OCI-LY3 (cell line): ENCODE measurements at regions not wholly inside any gene's neighbourhood (a gene's known extent, or its start where the extent isn't known, plus 50 kb on each side); places are given as distances from the start of the nearest gene placed in this dataset.

Experiments
- H2AFZ ChIP-seq: fragments of 200-600, 300-600 bp; shearing (Covaris generic); 2 replicates; pipeline ENCODE4 v1.6.0; 2014; ENCODE audit warnings: antibody characterized with exemption, low read depth, low read length
- H3K27ac ChIP-seq: fragments of 200-600, 300-600 bp; sonication (generic); 2 replicates; pipeline ENCODE4 v1.5.1; 2014; ENCODE audit warnings: mild to moderate bottlenecking, low read length, moderate library complexity, mixed read lengths
- H3K27me3 ChIP-seq: fragments of 200-600, 300-600 bp; sonication (generic); 2 replicates; pipeline ENCODE4 v1.6.1; 2014; ENCODE audit warnings: low read depth, low read length, mixed read lengths
- H3K36me3 ChIP-seq: fragments of 200-600, 300-600 bp; sonication (generic); replicated peaks from 2 replicates; pipeline ENCODE3; 2014; ENCODE audit warnings: low read depth, low read length, mixed read lengths
- H3K4me1 ChIP-seq: fragments of 300-600, 200-600 bp; sonication (generic); 2 replicates; pipeline ENCODE4 v1.6.1; 2014; ENCODE audit warnings: low read length, mixed read lengths
- H3K4me2 ChIP-seq: fragments of 200-600, 300-600 bp; sonication (generic); 2 replicates; pipeline ENCODE4 v1.6.1; 2014; ENCODE audit warnings: low read length, mixed read lengths
- H3K4me3 ChIP-seq: fragments of 300-600, 200-600 bp; sonication (generic); 2 replicates; pipeline ENCODE4 v1.5.1; 2014; ENCODE audit warnings: antibody characterized with exemption, mild to moderate bottlenecking, low read length, moderate library complexity
- H3K79me2 ChIP-seq: fragments of 300-600, 200-600 bp; shearing (Covaris generic); 2 replicates; pipeline ENCODE4 v1.6.1; 2014; ENCODE audit warnings: mild to moderate bottlenecking, low read length, mixed read lengths
- H3K9ac ChIP-seq: fragments of 300-600, 200-600 bp; shearing (Covaris generic); 2 replicates; pipeline ENCODE4 v1.6.0; 2014; ENCODE audit warnings: mild to moderate bottlenecking, low read length, moderate library complexity
- H3K9me3 ChIP-seq: fragments of 200-600, 300-600 bp; shearing (Covaris generic); 2 replicates; pipeline ENCODE4 v1.6.1; 2014; ENCODE audit warnings: low read length, mixed read lengths; ENCODE audit not compliant: insufficient read depth
- H4K20me1 ChIP-seq: fragments of 200-600, 300-600 bp; sonication (generic); 2 replicates; pipeline ENCODE4 v1.6.1; 2016; ENCODE audit warnings: low read length, mixed read lengths; ENCODE audit not compliant: insufficient read depth
- CTCF ChIP-seq: fragments of 200-600, 300-600 bp; sonication (generic); IDR thresholded peaks from 2 replicates; pipeline ENCODE4 v1.5.1; 2014; ENCODE audit warnings: antibody characterized with exemption, low read length, low read depth
- EZH2phosphoT487 ChIP-seq: fragments of 200-600 bp; shearing (Covaris generic); IDR thresholded peaks from 2 replicates; pipeline ENCODE4 v1.6.1; 2018; ENCODE audit warnings: antibody characterized with exemption, mixed run types, low read depth

DNA sequence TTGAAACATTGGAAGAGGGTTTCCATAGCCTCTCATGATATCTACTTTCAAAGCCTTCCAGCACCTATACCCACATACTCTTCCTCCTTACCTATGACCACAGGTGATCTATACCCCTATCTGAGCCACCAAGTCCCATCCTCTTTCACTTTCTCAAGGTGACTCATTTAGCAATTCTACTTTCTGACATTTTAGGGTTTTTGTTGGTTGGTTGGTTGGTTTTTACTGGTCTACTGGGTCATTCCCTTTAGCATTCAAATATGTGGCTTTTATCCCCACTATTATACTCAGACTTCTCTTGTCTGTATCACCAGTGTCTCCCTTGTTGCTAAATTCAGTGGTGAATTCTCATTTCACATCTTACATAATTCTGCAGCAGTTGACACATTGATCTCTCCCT lies 130.4 kb upstream of the STEAP4 start:
- no peaks in the 10 kb centered on the region for H3K27me3 ChIP-seq
- H3K4me2 ChIP-seq = no peak overlapping the region
- peaks cover 12% of the 10 kb centered on the region for H3K4me1 ChIP-seq
- no peaks in the 10 kb centered on the region for H3K79me2 ChIP-seq
- H3K27ac ChIP-seq = no peak overlapping the region
- no peaks in the 10 kb centered on the region for H3K9me3 ChIP-seq
- H3K4me3 ChIP-seq = no peak overlapping the region
- no peak overlapping the region for H2AFZ ChIP-seq
- no peaks in the 10 kb centered on the region for H3K36me3 ChIP-seq
- TF ChIP-seq EZH2phosphoT487 (no peak), CTCF (no peak)
- no peak overlapping the region for H3K9ac ChIP-seq
- H4K20me1 ChIP-seq = no peaks in the 10 kb centered on the region

GRCh38 chr7:88432301-88432700 lies 125.6 kb upstream of the STEAP4 start:
- H3K36me3 ChIP-seq = no peaks in the 10 kb centered on the region
- H3K9me3 ChIP-seq = no peaks in the 10 kb centered on the region
- H4K20me1 ChIP-seq = no peaks in the 10 kb centered on the region
- H3K79me2 ChIP-seq = no peaks in the 10 kb centered on the region
- H3K27me3 ChIP-seq = no peaks in the 10 kb centered on the region
- no peak for TF ChIP-seq EZH2phosphoT487
- TF ChIP-seq CTCF = no peak
- no peak overlapping the region for H3K4me3 ChIP-seq
- H3K4me1 ChIP-seq = peaks cover 6% of the 10 kb centered on the region
- no peak overlapping the region for H3K4me2 ChIP-seq
- H3K9ac ChIP-seq = no peak overlapping the region
- no peak overlapping the region for H2AFZ ChIP-seq
- H3K27ac ChIP-seq = no peak overlapping the region

GRCh38 chr7:88431882-88432281 lies 125.2 kb upstream of the STEAP4 start:
- no peak overlapping the region for H3K4me2 ChIP-seq

DNA sequence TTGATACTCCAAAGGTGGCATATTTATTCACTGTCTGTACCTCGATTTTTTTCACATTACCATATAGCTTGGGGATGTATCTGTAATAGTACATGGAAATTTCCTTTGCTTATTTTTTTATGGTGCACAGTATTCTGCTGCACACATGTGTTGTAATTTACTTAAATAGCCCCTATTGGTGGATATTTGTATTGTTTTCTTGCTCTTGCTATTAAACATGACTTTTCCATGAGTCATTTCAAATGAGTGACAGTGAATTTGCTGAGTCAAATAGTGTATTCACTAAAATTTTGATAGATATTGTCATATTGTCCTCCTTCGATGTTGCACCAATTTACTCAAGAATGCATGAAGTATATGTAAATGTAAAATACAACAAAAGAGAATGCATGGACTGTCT lies 122.7 kb upstream of the STEAP4 start:
- Histone ChIP-seq H3K9ac (no peak overlapping the region), H3K27me3 (no peaks in the 10 kb centered on the region), H3K4me2 (no peak overlapping the region), H3K4me1 (no peaks in the 10 kb centered on the region), H4K20me1 (no peaks in the 10 kb centered on the region), H3K27ac (no peak overlapping the region), H3K36me3 (no peaks in the 10 kb centered on the region), H3K9me3 (no peaks in the 10 kb centered on the region), H3K4me3 (no peak overlapping the region), H3K79me2 (no peaks in the 10 kb centered on the region), H2AFZ (no peak overlapping the region)
- no peak for TF ChIP-seq EZH2phosphoT487
- no peak for TF ChIP-seq CTCF

More at GRCh38 chr7:88431882-88432281, 125.2 kb upstream of the STEAP4 start:
- no peak overlapping the region for H3K9ac ChIP-seq
- TF ChIP-seq CTCF = no peak
- TF ChIP-seq EZH2phosphoT487 = no peak
- peaks cover 1% of the 10 kb centered on the region for H3K4me1 ChIP-seq
- no peak overlapping the region for H3K27ac ChIP-seq
- no peaks in the 10 kb centered on the region for H3K27me3 ChIP-seq
- H2AFZ ChIP-seq = no peak overlapping the region
- no peak overlapping the region for H3K4me3 ChIP-seq
- H3K79me2 ChIP-seq = no peaks in the 10 kb centered on the region
- no peaks in the 10 kb centered on the region for H3K36me3 ChIP-seq
- no peaks in the 10 kb centered on the region for H3K9me3 ChIP-seq
- no peaks in the 10 kb centered on the region for H4K20me1 ChIP-seq
